GM23338 (cell line): ENCODE measurements at regions not wholly inside any gene's neighbourhood (a gene's known extent, or its start where the extent isn't known, plus 50 kb on each side); places are given as distances from the start of the nearest gene placed in this dataset.
A peak's percentile ranks its signal among the peaks of the same experiment; 100 is the strongest.

Experiments
- ATAC-seq: fragments of 200-7000 bp; cut with Tn5 transposase; 3 replicates; pipeline ENCODE4 v1.9.1; 2020
- DNase-seq: peaks from one replicate; pipeline ENCODE4 v3.0.0-alpha.2; 2015; ENCODE audit warnings: low spot score
- H2AFZ ChIP-seq: fragments of 200-600 bp; sonication (generic); 2 replicates; pipeline ENCODE4 v1.8.0; 2016; ENCODE audit warnings: antibody characterized with exemption, mild to moderate bottlenecking, moderate library complexity
- H3F3A ChIP-seq: fragments of 200-600 bp; sonication (generic); replicated peaks from 2 replicates; pipeline ENCODE4 v1.8.0; 2017; ENCODE audit warnings: antibody characterized with exemption, mixed run types, low read depth
- H3K27ac ChIP-seq: fragments of 200-600 bp; sonication (generic); 2 replicates; pipeline ENCODE4 v1.6.1; 2016; ENCODE audit warnings: low read depth
- H3K27me3 ChIP-seq: fragments of 200-600 bp; sonication (generic); 2 replicates; pipeline ENCODE4 v1.8.0; 2016; ENCODE audit warnings: mild to moderate bottlenecking, mixed run types, moderate library complexity; ENCODE audit not compliant: insufficient read depth
- H3K36me3 ChIP-seq: fragments of 200-600 bp; sonication (generic); 2 replicates; pipeline ENCODE4 v1.8.0; 2016; ENCODE audit warnings: mild to moderate bottlenecking; ENCODE audit not compliant: insufficient read depth
- H3K4me1 ChIP-seq: fragments of 200-600 bp; sonication (generic); 2 replicates; pipeline ENCODE4 v1.8.0; 2016; ENCODE audit warnings: mild to moderate bottlenecking, moderate library complexity; ENCODE audit not compliant: insufficient read depth
- H3K4me2 ChIP-seq: fragments of 200-600 bp; sonication (generic); 2 replicates; pipeline ENCODE4 v1.7.1; 2017; ENCODE audit warnings: mixed run types
- H3K4me3 ChIP-seq: fragments of 200-600 bp; sonication (generic); 2 replicates; pipeline ENCODE4 v1.6.1; 2016; ENCODE audit warnings: mixed run types
- H3K79me2 ChIP-seq: fragments of 200-600 bp; sonication (generic); replicated peaks from 2 replicates; pipeline ENCODE4 v1.8.0; 2017; ENCODE audit warnings: mild to moderate bottlenecking; ENCODE audit not compliant: insufficient read depth
- H3K9me2 ChIP-seq: fragments of 200-600 bp; sonication (generic); 2 replicates; pipeline ENCODE4 v1.8.0; 2017; ENCODE audit not compliant: insufficient read depth
- H4K20me1 ChIP-seq: fragments of 200-600 bp; sonication (generic); replicated peaks from 2 replicates; pipeline ENCODE4 v1.8.0; 2017; ENCODE audit warnings: mild to moderate bottlenecking; ENCODE audit not compliant: insufficient read depth
- H3K27ac Mint-ChIP-seq: 2 replicates; pipeline ENCODE4 v1.8.0; 2020; ENCODE audit warnings: inconsistent platforms, mild to moderate bottlenecking, moderate library complexity, mixed read lengths
- H3K27me3 Mint-ChIP-seq: 3 replicates; pipeline ENCODE4 v1.8.0; 2022; ENCODE audit warnings: low read depth, mild to moderate bottlenecking, moderate library complexity, mixed read lengths, inconsistent platforms; ENCODE audit not compliant: insufficient read depth, poor library complexity
- H3K36me3 Mint-ChIP-seq: 3 replicates; pipeline ENCODE4 v1.8.0; 2021; ENCODE audit warnings: low read depth, mild to moderate bottlenecking, inconsistent platforms, moderate library complexity, mixed read lengths
- H3K4me1 Mint-ChIP-seq: 3 replicates; pipeline ENCODE4 v1.8.0; 2020; ENCODE audit warnings: mild to moderate bottlenecking, inconsistent platforms, mixed read lengths
- H3K4me3 Mint-ChIP-seq: 3 replicates; pipeline ENCODE4 v1.8.0; 2021; ENCODE audit warnings: moderate library complexity, mild to moderate bottlenecking, inconsistent platforms, mixed read lengths
- H3K9me3 Mint-ChIP-seq: 3 replicates; pipeline ENCODE4 v1.8.0; 2020; ENCODE audit warnings: moderate library complexity, mild to moderate bottlenecking, inconsistent platforms, mixed read lengths
- CREB1 ChIP-seq: fragments of 250-450 bp; sonication (Bioruptor Pico); IDR thresholded peaks from 2 replicates; pipeline ENCODE4 v1.5.0; 2020; ENCODE audit warnings: low read depth, mild to moderate bottlenecking, moderate library complexity
- EZH2 ChIP-seq: fragments of 200-600 bp; sonication (generic); IDR thresholded peaks from one replicate; pipeline ENCODE4 v1.8.0; 2017; ENCODE audit warnings: antibody characterized with exemption, mild to moderate bottlenecking, low read depth; ENCODE audit not compliant: unreplicated experiment
- EZH2phosphoT487 ChIP-seq: fragments of 200-600 bp; sonication (generic); IDR thresholded peaks from one replicate; pipeline ENCODE4 v1.8.1; 2018; ENCODE audit warnings: antibody characterized with exemption; ENCODE audit not compliant: unreplicated experiment
- JUNB ChIP-seq: IDR thresholded peaks from one replicate; pipeline ENCODE4 v1.6.1; 2016; ENCODE audit warnings: antibody characterized with exemption; ENCODE audit not compliant: unreplicated experiment
- NANOG ChIP-seq: IDR thresholded peaks from 2 replicates; pipeline ENCODE4 v1.6.1; 2016; ENCODE audit warnings: antibody characterized with exemption, borderline replicate concordance
- POLR2AphosphoS5 ChIP-seq: IDR thresholded peaks from 2 replicates; pipeline ENCODE4 v1.6.1; 2016; ENCODE audit warnings: antibody characterized with exemption, low read depth
- STAT1 ChIP-seq: IDR thresholded peaks from one replicate; pipeline ENCODE4 v1.6.1; 2016; ENCODE audit warnings: antibody characterized with exemption; ENCODE audit not compliant: unreplicated experiment
- ZNF114 ChIP-seq: fragments of 250-450 bp; sonication (Bioruptor Pico); IDR thresholded peaks from 2 replicates; pipeline ENCODE4 v1.5.0; 2020; ENCODE audit warnings: mild to moderate bottlenecking, moderate library complexity
- ZNF331 ChIP-seq: fragments of 250-450 bp; sonication (Bioruptor Pico); IDR thresholded peaks from 2 replicates; pipeline ENCODE4 v1.5.0; 2020; ENCODE audit warnings: low read depth, mild to moderate bottlenecking, moderate library complexity
- TF ChIP-seq, protein P1 (sequence below): IDR thresholded peaks from one replicate; pipeline ENCODE4 v1.6.1; 2018; ENCODE audit warnings: antibody characterized with exemption; ENCODE audit not compliant: unreplicated experiment
- TF ChIP-seq, protein P2 (sequence below): fragments of 250-450 bp; sonication (Bioruptor Pico); IDR thresholded peaks from 2 replicates; pipeline ENCODE4 v1.5.0; 2020; ENCODE audit warnings: mild to moderate bottlenecking, moderate library complexity
- TF ChIP-seq, protein P3 (sequence below): IDR thresholded peaks from 2 replicates; pipeline ENCODE4 v1.6.1; 2016; ENCODE audit warnings: antibody characterized with exemption
- TF ChIP-seq, protein P4 (sequence below), 2 experiments: fragments of 200-600 bp in 1 of 2; sonication (generic) in 1 of 2; conservative IDR thresholded peaks; 2 replicates each; pipeline versions ENCODE4 v1.5.1 to v1.6.1; 2016 to 2017; ENCODE audit warnings: antibody characterized with exemption in 2 of 2, low read depth in 2 of 2, mild to moderate bottlenecking in 2 of 2, moderate library complexity in 1 of 2

DNA sequence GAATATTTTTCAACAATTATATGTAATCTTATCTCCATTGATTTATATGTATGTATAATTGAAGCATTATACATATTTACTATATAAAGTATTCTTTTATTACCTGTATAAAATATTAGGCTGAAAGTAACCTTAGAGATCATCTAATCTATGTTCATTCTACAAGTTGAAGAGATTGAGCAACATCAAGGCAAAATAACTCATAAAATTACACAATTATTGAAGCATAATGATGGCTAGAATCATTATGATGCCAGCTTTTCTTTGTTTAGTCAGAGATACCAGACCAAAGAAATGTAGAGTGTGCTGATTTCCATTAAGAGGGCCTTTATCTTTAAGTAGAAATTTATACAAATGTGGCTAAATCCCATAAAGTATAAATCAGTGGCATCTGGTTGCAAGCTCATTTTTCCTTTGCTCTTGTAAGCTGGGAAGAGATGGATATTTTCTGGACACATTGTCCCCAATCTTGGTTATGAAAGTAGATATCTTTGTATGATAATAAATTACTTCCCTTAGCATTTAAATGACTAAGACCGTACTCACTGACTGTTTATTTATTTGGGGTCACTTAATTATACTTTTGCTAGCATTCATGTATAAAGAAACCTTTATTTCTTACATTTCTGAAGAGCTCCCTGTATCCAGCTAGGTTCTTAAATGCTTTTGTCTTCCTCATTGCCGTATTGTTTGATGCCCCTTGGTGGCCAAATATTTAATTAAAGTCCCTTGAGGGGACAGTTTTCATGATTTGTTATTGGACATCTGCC is 339.8 kb downstream of the PCDH7 start:
- Histone ChIP-seq H3K27ac (no peak overlapping the region), H3K4me1 (no peaks in the 10 kb centered on the region), H3K4me2 (no peak overlapping the region), H3K9me2 (no peaks in the 10 kb centered on the region), H3K79me2 (no peaks in the 10 kb centered on the region), H2AFZ (no peak overlapping the region), H3K36me3 (no peaks in the 10 kb centered on the region), H3K4me3 (no peak overlapping the region), H3F3A (no peaks in the 10 kb centered on the region), H4K20me1 (no peaks in the 10 kb centered on the region), H3K27me3 (no peaks in the 10 kb centered on the region)
- no peaks in the 10 kb centered on the region for H3K9me3 Mint-ChIP-seq
- no peaks in the 10 kb centered on the region for H3K27me3 Mint-ChIP-seq
- DNase-seq (no peak), ATAC-seq (no peak)
- H3K4me1 Mint-ChIP-seq: peaks cover 3% of the 10 kb centered on the region
- TF ChIP-seq, protein P1, sequence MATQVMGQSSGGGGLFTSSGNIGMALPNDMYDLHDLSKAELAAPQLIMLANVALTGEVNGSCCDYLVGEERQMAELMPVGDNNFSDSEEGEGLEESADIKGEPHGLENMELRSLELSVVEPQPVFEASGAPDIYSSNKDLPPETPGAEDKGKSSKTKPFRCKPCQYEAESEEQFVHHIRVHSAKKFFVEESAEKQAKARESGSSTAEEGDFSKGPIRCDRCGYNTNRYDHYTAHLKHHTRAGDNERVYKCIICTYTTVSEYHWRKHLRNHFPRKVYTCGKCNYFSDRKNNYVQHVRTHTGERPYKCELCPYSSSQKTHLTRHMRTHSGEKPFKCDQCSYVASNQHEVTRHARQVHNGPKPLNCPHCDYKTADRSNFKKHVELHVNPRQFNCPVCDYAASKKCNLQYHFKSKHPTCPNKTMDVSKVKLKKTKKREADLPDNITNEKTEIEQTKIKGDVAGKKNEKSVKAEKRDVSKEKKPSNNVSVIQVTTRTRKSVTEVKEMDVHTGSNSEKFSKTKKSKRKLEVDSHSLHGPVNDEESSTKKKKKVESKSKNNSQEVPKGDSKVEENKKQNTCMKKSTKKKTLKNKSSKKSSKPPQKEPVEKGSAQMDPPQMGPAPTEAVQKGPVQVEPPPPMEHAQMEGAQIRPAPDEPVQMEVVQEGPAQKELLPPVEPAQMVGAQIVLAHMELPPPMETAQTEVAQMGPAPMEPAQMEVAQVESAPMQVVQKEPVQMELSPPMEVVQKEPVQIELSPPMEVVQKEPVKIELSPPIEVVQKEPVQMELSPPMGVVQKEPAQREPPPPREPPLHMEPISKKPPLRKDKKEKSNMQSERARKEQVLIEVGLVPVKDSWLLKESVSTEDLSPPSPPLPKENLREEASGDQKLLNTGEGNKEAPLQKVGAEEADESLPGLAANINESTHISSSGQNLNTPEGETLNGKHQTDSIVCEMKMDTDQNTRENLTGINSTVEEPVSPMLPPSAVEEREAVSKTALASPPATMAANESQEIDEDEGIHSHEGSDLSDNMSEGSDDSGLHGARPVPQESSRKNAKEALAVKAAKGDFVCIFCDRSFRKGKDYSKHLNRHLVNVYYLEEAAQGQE: no peak
- TF ChIP-seq NANOG (no peak), EZH2phosphoT487 (no peak), STAT1 (no peak), ZNF331 (CRISPR knock-in tag) (no peak), CREB1 (CRISPR knock-in tag) (no peak), ZNF114 (CRISPR knock-in tag) (no peak), POLR2AphosphoS5 (no peak), JUNB (no peak), EZH2 (no peak)
- TF ChIP-seq, protein P2, sequence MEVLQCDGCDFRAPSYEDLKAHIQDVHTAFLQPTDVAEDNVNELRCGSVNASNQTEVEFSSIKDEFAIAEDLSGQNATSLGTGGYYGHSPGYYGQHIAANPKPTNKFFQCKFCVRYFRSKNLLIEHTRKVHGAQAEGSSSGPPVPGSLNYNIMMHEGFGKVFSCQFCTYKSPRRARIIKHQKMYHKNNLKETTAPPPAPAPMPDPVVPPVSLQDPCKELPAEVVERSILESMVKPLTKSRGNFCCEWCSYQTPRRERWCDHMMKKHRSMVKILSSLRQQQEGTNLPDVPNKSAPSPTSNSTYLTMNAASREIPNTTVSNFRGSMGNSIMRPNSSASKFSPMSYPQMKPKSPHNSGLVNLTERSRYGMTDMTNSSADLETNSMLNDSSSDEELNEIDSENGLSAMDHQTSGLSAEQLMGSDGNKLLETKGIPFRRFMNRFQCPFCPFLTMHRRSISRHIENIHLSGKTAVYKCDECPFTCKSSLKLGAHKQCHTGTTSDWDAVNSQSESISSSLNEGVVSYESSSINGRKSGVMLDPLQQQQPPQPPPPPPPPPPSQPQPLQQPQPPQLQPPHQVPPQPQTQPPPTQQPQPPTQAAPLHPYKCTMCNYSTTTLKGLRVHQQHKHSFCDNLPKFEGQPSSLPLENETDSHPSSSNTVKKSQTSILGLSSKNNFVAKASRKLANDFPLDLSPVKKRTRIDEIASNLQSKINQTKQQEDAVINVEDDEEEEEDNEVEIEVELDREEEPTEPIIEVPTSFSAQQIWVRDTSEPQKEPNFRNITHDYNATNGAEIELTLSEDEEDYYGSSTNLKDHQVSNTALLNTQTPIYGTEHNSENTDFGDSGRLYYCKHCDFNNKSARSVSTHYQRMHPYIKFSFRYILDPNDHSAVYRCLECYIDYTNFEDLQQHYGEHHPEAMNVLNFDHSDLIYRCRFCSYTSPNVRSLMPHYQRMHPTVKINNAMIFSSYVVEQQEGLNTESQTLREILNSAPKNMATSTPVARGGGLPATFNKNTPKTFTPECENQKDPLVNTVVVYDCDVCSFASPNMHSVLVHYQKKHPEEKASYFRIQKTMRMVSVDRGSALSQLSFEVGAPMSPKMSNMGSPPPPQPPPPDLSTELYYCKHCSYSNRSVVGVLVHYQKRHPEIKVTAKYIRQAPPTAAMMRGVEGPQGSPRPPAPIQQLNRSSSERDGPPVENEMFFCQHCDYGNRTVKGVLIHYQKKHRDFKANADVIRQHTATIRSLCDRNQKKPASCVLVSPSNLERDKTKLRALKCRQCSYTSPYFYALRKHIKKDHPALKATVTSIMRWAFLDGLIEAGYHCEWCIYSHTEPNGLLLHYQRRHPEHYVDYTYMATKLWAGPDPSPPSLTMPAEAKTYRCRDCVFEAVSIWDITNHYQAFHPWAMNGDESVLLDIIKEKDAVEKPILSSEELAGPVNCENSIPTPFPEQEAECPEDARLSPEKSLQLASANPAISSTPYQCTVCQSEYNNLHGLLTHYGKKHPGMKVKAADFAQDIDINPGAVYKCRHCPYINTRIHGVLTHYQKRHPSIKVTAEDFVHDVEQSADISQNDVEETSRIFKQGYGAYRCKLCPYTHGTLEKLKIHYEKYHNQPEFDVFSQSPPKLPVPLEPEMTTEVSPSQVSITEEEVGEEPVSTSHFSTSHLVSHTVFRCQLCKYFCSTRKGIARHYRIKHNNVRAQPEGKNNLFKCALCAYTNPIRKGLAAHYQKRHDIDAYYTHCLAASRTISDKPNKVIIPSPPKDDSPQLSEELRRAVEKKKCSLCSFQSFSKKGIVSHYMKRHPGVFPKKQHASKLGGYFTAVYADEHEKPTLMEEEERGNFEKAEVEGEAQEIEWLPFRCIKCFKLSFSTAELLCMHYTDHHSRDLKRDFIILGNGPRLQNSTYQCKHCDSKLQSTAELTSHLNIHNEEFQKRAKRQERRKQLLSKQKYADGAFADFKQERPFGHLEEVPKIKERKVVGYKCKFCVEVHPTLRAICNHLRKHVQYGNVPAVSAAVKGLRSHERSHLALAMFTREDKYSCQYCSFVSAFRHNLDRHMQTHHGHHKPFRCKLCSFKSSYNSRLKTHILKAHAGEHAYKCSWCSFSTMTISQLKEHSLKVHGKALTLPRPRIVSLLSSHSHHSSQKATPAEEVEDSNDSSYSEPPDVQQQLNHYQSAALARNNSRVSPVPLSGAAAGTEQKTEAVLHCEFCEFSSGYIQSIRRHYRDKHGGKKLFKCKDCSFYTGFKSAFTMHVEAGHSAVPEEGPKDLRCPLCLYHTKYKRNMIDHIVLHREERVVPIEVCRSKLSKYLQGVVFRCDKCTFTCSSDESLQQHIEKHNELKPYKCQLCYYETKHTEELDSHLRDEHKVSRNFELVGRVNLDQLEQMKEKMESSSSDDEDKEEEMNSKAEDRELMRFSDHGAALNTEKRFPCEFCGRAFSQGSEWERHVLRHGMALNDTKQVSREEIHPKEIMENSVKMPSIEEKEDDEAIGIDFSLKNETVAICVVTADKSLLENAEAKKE: no peak
- TF ChIP-seq, protein P3, sequence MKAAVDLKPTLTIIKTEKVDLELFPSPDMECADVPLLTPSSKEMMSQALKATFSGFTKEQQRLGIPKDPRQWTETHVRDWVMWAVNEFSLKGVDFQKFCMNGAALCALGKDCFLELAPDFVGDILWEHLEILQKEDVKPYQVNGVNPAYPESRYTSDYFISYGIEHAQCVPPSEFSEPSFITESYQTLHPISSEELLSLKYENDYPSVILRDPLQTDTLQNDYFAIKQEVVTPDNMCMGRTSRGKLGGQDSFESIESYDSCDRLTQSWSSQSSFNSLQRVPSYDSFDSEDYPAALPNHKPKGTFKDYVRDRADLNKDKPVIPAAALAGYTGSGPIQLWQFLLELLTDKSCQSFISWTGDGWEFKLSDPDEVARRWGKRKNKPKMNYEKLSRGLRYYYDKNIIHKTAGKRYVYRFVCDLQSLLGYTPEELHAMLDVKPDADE: no peak
- TF ChIP-seq, protein P4, sequence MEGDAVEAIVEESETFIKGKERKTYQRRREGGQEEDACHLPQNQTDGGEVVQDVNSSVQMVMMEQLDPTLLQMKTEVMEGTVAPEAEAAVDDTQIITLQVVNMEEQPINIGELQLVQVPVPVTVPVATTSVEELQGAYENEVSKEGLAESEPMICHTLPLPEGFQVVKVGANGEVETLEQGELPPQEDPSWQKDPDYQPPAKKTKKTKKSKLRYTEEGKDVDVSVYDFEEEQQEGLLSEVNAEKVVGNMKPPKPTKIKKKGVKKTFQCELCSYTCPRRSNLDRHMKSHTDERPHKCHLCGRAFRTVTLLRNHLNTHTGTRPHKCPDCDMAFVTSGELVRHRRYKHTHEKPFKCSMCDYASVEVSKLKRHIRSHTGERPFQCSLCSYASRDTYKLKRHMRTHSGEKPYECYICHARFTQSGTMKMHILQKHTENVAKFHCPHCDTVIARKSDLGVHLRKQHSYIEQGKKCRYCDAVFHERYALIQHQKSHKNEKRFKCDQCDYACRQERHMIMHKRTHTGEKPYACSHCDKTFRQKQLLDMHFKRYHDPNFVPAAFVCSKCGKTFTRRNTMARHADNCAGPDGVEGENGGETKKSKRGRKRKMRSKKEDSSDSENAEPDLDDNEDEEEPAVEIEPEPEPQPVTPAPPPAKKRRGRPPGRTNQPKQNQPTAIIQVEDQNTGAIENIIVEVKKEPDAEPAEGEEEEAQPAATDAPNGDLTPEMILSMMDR (conservative IDR thresholded peaks at IDR 0.05; ENCODE audit: low read depth in 2 of 2): no peak
- H3K4me3 Mint-ChIP-seq: no peak overlapping the region
- no peaks in the 10 kb centered on the region for H3K36me3 Mint-ChIP-seq
- peak overlapping the region; percentile 55; the same call in 1 of the 2 replicates for H3K27ac Mint-ChIP-seq
